GM23248 (cell line): ENCODE measurements at regions not wholly inside any gene's neighbourhood (a gene's known extent, or its start where the extent isn't known, plus 50 kb on each side); places are given as distances from the start of the nearest gene placed in this dataset.

Experiments
- DNase-seq: peaks from one replicate; pipeline ENCODE4 v3.0.0-alpha.2; 2015
- H2AFZ ChIP-seq: fragments of 200-600 bp; sonication (generic); 2 replicates; pipeline ENCODE4 v1.6.1; 2016; ENCODE audit warnings: antibody characterized with exemption
- H3F3A ChIP-seq: fragments of 200-600 bp; sonication (generic); 2 replicates; pipeline ENCODE4 v1.6.1; 2016; ENCODE audit warnings: mild to moderate bottlenecking, antibody characterized with exemption, mixed run types; ENCODE audit not compliant: insufficient read depth
- H3K27ac ChIP-seq: fragments of 200-600 bp; sonication (generic); 2 replicates; pipeline ENCODE4 v1.5.1; 2016; ENCODE audit warnings: mild to moderate bottlenecking
- H3K27me3 ChIP-seq: fragments of 200-600 bp; sonication (generic); replicated peaks from 2 replicates; pipeline ENCODE4 v1.6.1; 2016; ENCODE audit warnings: mild to moderate bottlenecking; ENCODE audit not compliant: insufficient read depth
- H3K36me3 ChIP-seq: fragments of 200-600 bp; sonication (generic); 2 replicates; pipeline ENCODE4 v1.6.1; 2016; ENCODE audit warnings: low read depth, mild to moderate bottlenecking
- H3K4me1 ChIP-seq: fragments of 200-600 bp; sonication (generic); 2 replicates; pipeline ENCODE4 v1.6.1; 2016; ENCODE audit warnings: mild to moderate bottlenecking; ENCODE audit not compliant: insufficient read depth
- H3K4me2 ChIP-seq: fragments of 200-600 bp; sonication (generic); one replicate; pipeline ENCODE4 v1.6.1; 2016; ENCODE audit warnings: mild to moderate bottlenecking; ENCODE audit not compliant: unreplicated experiment
- H3K4me3 ChIP-seq: fragments of 200-600 bp; sonication (generic); 2 replicates; pipeline ENCODE4 v1.5.1; 2016; ENCODE audit warnings: mild to moderate bottlenecking
- H3K79me2 ChIP-seq: fragments of 200-600 bp; sonication (generic); 2 replicates; pipeline ENCODE4 v1.6.1; 2016; ENCODE audit warnings: mild to moderate bottlenecking; ENCODE audit not compliant: insufficient read depth
- H3K9ac ChIP-seq: fragments of 200-600 bp; sonication (generic); 2 replicates; pipeline ENCODE4 v1.6.1; 2016; ENCODE audit warnings: mild to moderate bottlenecking
- H3K9me2 ChIP-seq: fragments of 200-600 bp; sonication (generic); 2 replicates; pipeline ENCODE4 v1.6.1; 2016; ENCODE audit warnings: mixed run types, mild to moderate bottlenecking, moderate library complexity; ENCODE audit not compliant: insufficient read depth
- H3K9me3 ChIP-seq: fragments of 200-600 bp; sonication (generic); one replicate; pipeline ENCODE4 v1.6.1; 2017; ENCODE audit warnings: low read depth
- H4K20me1 ChIP-seq: fragments of 200-600 bp; sonication (generic); 2 replicates; pipeline ENCODE4 v1.6.0; 2016; ENCODE audit not compliant: insufficient read depth
- EZH2 ChIP-seq: fragments of 200-600 bp; sonication (generic); IDR thresholded peaks from 2 replicates; pipeline ENCODE4 v1.6.1; 2018; ENCODE audit warnings: antibody characterized with exemption, mild to moderate bottlenecking; ENCODE audit not compliant: insufficient read depth, poor library complexity, severe bottlenecking
- EZH2phosphoT487 ChIP-seq: fragments of 200-600 bp; sonication (generic); IDR thresholded peaks from 2 replicates; pipeline ENCODE4 v1.6.1; 2018; ENCODE audit warnings: antibody characterized with exemption, moderate library complexity, mild to moderate bottlenecking, low read depth; ENCODE audit not compliant: insufficient read depth
- WGBS, 2 experiments: methylation state at CpG; one replicate each; pipeline ENCODE4 v1.1.6; 2015 to 2017; ENCODE audit warnings: low lambda C conversion rate in 2 of 2, low coverage in 1 of 2; ENCODE audit errors: missing lambda C conversion rate in 2 of 2; 5-methylcytosine and 5-hydroxymethylcytosine counted together
- in situ Hi-C: fragments of 300-500 bp; cut with MboI; formaldehyde crosslinking; loops from 2 replicates; pipeline ENCODE4 v1.15.0; 2020

GRCh38 chr20:4306206-4306605 is 57.1 kb upstream of the ADRA1D start:
- Histone ChIP-seq H3K4me3 (no peak overlapping the region), H3K79me2 (no peaks in the 10 kb centered on the region), H3K4me1 (peaks cover 19% of the 10 kb centered on the region), H2AFZ (no peak overlapping the region), H3K9ac (no peak overlapping the region), H3K9me3 (no peaks in the 10 kb centered on the region), H3K36me3 (no peaks in the 10 kb centered on the region), H3K27me3 (no peaks in the 10 kb centered on the region), H3K4me2 (no peak overlapping the region), H4K20me1 (no peaks in the 10 kb centered on the region), H3F3A (peaks cover 26% of the 10 kb centered on the region), H3K9me2 (no peaks in the 10 kb centered on the region), H3K27ac (no peak overlapping the region)
- in situ Hi-C loops: no loop called here
- TF ChIP-seq EZH2phosphoT487 (no peak), EZH2 (no peak)
- WGBS, 2 experiments: 78 to 86% methylated on average over 2 of the region's 2 CpGs
- DNase-seq: no peak

- Histone ChIP-seq H3K27me3 (no peaks in the 10 kb centered on the region), H3K36me3 (no peaks in the 10 kb centered on the region), H3K4me2 (no peak overlapping the region), H3K9me2 (no peaks in the 10 kb centered on the region), H4K20me1 (no peaks in the 10 kb centered on the region), H3K9me3 (no peaks in the 10 kb centered on the region), H3F3A (peaks cover 15% of the 10 kb centered on the region), H3K79me2 (no peaks in the 10 kb centered on the region), H3K27ac (no peak overlapping the region), H3K9ac (no peak overlapping the region), H3K4me3 (no peak overlapping the region), H3K4me1 (peaks cover 13% of the 10 kb centered on the region), H2AFZ (no peak overlapping the region)
- WGBS, 2 experiments: 78 to 79% methylated on average over 5 of the region's 5 CpGs
- TF ChIP-seq EZH2phosphoT487 (no peak), EZH2 (no peak)
- in situ Hi-C loops: no loop called here
- no peak for DNase-seq
These were observed 56.0 kb upstream of the ADRA1D start for GRCh38 chr20:4305091-4305490.

- Histone ChIP-seq H3K27me3 (no peaks in the 10 kb centered on the region), H3K27ac (no peak overlapping the region), H3K79me2 (no peaks in the 10 kb centered on the region), H3F3A (peaks cover 10% of the 10 kb centered on the region), H3K9me3 (no peaks in the 10 kb centered on the region), H3K9me2 (no peaks in the 10 kb centered on the region), H2AFZ (no peak overlapping the region), H3K9ac (no peak overlapping the region), H3K4me1 (peaks cover 13% of the 10 kb centered on the region), H3K4me3 (no peak overlapping the region), H3K4me2 (no peak overlapping the region), H3K36me3 (no peaks in the 10 kb centered on the region), H4K20me1 (no peaks in the 10 kb centered on the region)
- TF ChIP-seq EZH2 (no peak), EZH2phosphoT487 (no peak)
- no peak for DNase-seq
- 61 to 72% methylated on average over 5 of the region's 5 CpGs for WGBS, 2 experiments
- in situ Hi-C loops: no loop called here
These were observed 55.5 kb upstream of the ADRA1D start for GRCh38 chr20:4304601-4305000.

- H3K36me3 ChIP-seq: no peaks in the 10 kb centered on the region
- H3K4me2 ChIP-seq: no peak overlapping the region
- H3K9me2 ChIP-seq: no peaks in the 10 kb centered on the region
- WGBS, 2 experiments: 78 to 79% methylated on average over 7 of the region's 7 CpGs
- no peaks in the 10 kb centered on the region for H3K27me3 ChIP-seq
- H3K9ac ChIP-seq: no peak overlapping the region
- H3K79me2 ChIP-seq: no peaks in the 10 kb centered on the region
- no peak overlapping the region for H3K4me3 ChIP-seq
- H3K4me1 ChIP-seq: peaks cover 9% of the 10 kb centered on the region
- H3F3A ChIP-seq: no peaks in the 10 kb centered on the region
- DNase-seq: no peak
- no peak overlapping the region for H3K27ac ChIP-seq
- TF ChIP-seq EZH2: no peak
- TF ChIP-seq EZH2phosphoT487: no peak
- no peaks in the 10 kb centered on the region for H4K20me1 ChIP-seq
- H3K9me3 ChIP-seq: no peaks in the 10 kb centered on the region
- H2AFZ ChIP-seq: no peak overlapping the region
- in situ Hi-C loops: no loop called here
These were observed 54.0 kb upstream of the ADRA1D start for GRCh38 chr20:4303136-4303535.

- peaks cover 24% of the 10 kb centered on the region for H3K4me1 ChIP-seq
- no peak overlapping the region for H2AFZ ChIP-seq
- in situ Hi-C loops: no loop called here
- H3K4me3 ChIP-seq: no peak overlapping the region
- H3F3A ChIP-seq: peaks cover 11% of the 10 kb centered on the region; the same call in 1 of the 2 replicates
- no peaks in the 10 kb centered on the region for H4K20me1 ChIP-seq
- TF ChIP-seq EZH2phosphoT487: no peak
- no peak for TF ChIP-seq EZH2
- no peaks in the 10 kb centered on the region for H3K36me3 ChIP-seq
- no peak overlapping the region for H3K4me2 ChIP-seq
- H3K27me3 ChIP-seq: no peaks in the 10 kb centered on the region
- no peak overlapping the region for H3K27ac ChIP-seq
- H3K9ac ChIP-seq: no peak overlapping the region
- no peaks in the 10 kb centered on the region for H3K9me3 ChIP-seq
- 100% methylated on average over 1 of the region's 1 CpG for WGBS, 2 experiments
- H3K9me2 ChIP-seq: no peaks in the 10 kb centered on the region
- no peaks in the 10 kb centered on the region for H3K79me2 ChIP-seq
- no peak for DNase-seq
These were observed 51.8 kb upstream of the ADRA1D start for GRCh38 chr20:4300921-4301320.
